ENCODE measurements at regions not wholly inside any gene's neighbourhood (a gene's known extent, or its start where the extent isn't known, plus 50 kb on each side); places are given as distances from the start of the nearest gene placed in this dataset.

GRCh38 chr3:154981664-154982063, 98.5 kb upstream of the MME start:
- TF ChIP-seq CTCF (IDR thresholded peaks at IDR 0.05): no peak
- TF ChIP-seq POLR2A (IDR thresholded peaks at IDR 0.05): no peak
